GM21381 (cell line): ENCODE measurements at regions not wholly inside any gene's neighbourhood (a gene's known extent, or its start where the extent isn't known, plus 50 kb on each side); places are given as distances from the start of the nearest gene placed in this dataset.
"Not testable (repeated sequence)": the region's sequence is repeated elsewhere in the genome, so short reads cannot be mapped to it uniquely, and the experiment has no call there.

Experiments
- ATAC-seq: cut with Tn5 transposase; IDR thresholded peaks from one replicate; pipeline ENCODE4 v1.9.1; 2021; ENCODE audit warnings: mild to moderate bottlenecking, moderate library complexity; ENCODE audit not compliant: unreplicated experiment

DNA sequence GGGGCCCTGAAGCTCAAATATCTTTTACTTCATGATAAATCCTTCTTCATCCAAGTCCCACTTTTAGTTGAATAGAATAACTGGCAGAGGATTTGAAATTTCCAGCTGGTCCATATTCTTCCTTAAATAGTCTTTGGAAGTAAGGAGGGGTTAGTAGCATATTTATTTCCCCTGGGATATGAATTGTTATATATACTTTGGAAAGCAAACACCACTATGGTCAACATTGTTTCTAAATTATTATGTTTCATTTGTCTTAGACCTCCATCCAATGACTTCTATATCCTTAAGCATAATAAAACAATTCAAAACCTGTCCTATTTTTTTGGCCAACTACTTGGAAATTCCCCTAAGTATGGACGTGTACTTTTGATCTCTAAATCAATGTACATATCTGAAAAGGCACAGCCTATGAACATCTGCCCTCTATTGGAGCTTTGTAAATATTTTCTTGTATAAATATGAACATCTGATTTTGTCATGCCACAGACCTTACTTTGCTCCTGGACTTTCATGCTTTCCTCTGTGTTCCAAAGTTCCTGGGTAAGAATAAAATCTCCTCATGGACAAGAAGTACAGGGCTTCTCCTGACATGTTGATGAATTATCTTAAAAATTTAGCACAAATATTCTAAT is 1212.0 kb downstream of the GALC start:
- no peak for ATAC-seq

GRCh38 chr14:86780461-86780860 is 1212.5 kb downstream of the GALC start:
- ATAC-seq: no peak

DNA sequence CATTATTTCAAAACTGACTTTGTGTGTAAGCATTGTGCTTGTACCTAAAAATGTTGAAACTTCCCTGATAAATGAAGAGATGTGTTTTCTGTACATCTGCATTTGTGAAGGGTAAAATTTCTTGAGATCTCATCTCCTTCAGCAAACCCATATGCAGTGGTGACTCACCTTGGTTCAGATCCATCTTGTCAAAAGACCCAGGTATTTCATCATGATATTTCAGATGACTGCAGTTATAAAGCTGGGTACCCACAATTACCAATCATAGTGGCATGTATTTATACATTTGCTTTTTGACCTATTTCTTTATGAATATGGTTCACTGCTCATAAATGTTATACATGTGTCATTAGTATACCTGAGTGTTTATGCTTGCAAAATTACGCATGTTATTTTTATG is 1213.6 kb downstream of the GALC start:
- ATAC-seq: no peak

DNA sequence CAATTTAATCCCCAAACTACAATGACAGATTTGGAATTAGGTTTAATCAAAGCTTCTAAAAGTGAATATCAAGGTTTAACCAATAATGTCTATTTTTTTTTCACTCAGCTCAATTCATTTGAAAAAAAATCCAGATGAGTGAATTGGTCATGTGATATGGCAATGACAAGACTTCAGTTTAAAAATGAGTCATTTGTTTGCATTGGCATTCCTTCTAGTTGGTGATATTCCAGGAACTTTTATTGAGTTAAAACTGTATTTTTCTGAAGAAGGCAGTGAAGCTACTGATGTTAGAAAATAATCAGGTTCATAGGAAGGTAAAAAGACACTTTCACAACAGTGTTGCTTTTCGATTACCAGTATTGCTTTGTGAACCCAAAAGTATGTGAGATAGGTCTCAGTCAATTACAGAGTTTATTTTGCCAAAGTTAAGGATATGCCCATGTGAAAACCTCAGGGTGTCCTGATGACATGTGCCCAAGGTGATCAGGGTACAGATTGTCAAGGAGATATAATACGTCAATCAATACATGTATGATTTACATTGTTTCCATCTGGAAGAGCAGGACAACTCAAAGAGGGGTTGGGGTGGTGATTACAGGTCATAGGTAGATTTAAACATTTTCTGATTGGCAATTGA is 1214.9 kb downstream of the GALC start:
- no peak for ATAC-seq

GRCh38 chr14:86775896-86776295 is 1217.1 kb downstream of the GALC start:
- not testable (repeated sequence) for ATAC-seq

DNA sequence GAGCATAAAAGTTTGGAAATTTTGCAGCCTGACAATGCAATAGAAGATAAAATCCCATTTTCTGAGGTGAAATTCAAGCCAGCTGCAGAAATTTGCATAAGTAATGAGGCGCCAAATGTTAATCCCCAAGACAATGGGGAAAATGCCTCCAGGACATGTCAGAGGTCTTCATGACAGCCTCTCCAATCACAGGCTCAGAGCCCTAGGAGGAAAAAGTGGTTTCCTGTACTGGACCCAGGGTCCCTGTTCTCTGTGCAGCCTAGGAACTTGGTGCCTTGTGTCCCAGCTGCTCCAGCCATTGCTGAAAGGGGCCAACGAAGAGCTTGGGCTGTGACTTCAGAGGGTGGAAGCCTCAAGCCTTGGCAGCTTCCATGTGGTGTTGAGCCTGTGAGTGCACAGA is 1218.1 kb downstream of the GALC start:
- ATAC-seq: no peak

DNA sequence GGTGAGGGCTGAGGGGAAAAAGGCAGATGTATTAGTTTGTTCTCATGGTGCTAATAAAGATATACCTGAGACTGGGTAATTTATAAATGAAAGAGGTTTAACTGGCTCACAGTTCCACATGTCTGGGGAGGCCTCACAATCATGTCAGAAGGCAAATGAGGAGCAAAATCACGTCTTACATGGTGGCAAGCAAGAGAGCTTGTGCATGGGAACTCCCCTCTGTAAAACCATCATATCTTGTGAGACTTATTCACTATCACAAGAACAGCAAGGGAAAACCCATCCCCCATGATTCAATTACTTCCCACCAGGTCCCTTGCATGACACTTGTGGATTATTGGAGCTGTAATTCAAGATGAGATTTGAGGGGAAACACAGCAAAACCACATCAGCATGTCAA is 1220.9 kb downstream of the GALC start:
- no peak for ATAC-seq

DNA sequence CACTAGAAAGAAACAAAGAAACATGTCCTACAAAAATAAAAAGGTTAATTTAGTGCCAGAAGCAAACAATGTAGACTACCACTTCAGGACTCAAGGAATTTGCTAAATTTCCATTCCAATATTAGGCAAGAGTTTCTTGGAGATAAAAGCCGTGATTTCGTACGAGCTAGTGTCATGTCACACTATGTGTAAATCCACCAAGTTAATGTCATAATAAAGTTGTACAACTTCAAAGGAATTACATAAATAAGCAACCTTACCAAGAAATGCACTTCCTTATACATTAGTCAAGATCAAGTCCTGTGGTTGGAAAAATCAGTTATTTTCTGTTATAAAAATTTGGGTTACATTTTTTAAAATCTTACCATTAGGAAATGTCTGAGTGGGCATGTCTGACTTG is 1222.8 kb downstream of the GALC start:
- no peak for ATAC-seq

DNA sequence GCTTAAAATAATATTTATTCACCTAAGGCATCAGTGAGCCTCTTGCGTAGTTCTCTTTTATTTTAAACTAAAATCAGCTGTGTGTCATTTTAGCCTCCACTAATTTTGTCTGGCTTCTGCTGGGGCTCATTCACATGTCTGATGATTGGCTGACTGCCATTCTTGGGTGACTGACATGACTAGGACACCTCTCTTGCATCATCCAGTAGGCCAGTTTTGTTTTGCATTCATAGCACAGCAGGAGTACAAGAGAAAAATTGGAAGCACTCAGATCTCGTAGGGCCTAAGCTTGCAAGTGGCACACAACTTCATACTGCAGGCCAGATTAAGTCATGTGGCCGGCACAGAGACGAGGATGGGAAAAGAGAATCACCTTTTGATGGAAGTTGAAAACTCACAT is 1226.5 kb downstream of the GALC start:
- ATAC-seq: no peak

DNA sequence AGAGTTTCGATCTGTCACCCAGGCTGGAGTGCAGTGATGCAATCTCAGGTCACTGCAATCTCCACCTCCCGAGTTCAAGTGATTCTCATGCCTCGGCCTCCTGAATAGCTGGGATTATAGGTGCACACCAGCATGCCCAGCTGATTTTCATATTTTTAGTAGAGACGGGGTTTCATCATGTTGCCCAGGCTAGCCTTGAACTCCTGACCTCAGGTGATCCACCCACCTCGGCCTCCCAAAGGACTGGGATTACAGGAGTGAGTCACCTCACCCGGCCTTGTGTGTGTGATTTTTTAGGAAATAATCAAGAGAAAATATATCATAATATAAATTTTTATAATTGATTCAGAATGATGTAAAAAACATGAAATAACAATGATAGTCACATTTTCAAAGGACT is 1231.4 kb downstream of the GALC start:
- no peak for ATAC-seq

DNA sequence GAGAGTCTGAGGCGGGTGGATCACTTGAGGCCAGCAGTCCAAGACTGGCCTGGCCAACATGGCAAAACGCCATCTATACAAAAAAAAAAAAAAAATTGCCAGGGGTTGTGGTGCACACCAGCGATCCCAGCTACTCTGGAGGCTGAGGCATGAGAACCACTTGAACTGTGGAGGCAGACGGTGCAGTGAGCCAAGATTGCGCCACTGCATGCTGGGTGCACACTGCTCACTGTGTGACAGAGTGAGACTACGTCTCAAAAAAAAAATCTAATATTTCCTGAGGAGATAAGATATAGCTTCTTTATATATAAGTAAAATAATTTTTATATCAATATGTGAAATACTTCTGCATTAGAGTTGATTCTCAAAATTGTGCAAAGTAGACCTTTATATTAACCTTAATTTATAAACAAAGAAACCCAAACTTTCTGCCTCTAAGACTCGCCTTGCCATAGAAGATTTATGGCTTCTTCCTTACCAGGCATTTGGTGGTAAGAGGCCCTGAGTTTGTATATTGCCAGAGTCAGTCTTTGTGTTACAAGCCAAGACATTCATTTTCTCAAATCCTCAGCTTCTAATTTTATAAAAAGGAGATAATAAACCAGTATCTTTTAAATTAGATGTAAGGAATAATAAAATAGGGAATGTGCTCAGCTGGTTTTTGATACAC is 1226.7 kb downstream of the FLRT2 start:
- ATAC-seq: no peak

GRCh38 chr14:86750488-86750887 is 1220.5 kb downstream of the FLRT2 start:
- not testable (repeated sequence) for ATAC-seq

DNA sequence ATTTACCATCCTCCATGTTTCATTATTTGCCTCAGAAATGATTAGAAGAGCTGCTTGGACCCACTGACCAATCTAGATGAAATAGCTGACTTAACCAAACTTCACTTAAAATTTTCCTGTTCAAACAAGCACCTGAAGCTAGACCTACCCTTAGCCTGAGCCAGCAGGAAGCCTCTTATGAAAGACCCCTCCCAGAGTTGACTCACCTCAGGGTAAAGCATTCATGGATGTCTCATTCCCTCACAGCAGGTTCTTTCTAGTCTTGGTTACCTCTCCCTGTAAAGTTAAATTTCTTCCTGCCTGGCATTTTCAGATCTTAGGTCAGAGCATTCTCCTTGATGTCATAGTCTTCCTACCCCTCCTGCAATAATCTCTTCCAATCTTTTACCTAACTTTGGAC is 1209.8 kb downstream of the FLRT2 start:
- ATAC-seq: no peak

DNA sequence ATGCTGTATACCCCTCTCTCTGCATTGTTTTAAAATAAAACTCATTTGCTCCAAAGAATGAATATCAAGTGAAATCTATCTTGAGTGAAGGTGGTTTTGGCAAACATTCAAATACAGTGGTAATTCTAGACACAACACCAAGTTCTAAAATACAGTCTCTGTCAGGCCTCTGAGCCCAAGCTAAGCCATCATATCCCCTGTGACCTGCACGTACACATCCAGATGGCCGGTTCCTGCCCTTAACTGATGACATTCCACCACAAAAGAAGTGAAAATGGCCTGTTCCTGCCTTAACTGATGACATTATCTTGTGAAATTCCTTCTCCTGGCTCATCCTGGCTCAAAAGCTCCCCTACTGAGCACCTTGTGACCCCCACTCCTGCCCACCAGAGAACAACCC is 1201.5 kb downstream of the FLRT2 start:
- not testable (repeated sequence) for ATAC-seq

GRCh38 chr14:86723254-86723624 is 1193.3 kb downstream of the FLRT2 start:
- ATAC-seq: no peak

GRCh38 chr14:86722612-86723253 is 1192.8 kb downstream of the FLRT2 start:
- no peak for ATAC-seq

DNA sequence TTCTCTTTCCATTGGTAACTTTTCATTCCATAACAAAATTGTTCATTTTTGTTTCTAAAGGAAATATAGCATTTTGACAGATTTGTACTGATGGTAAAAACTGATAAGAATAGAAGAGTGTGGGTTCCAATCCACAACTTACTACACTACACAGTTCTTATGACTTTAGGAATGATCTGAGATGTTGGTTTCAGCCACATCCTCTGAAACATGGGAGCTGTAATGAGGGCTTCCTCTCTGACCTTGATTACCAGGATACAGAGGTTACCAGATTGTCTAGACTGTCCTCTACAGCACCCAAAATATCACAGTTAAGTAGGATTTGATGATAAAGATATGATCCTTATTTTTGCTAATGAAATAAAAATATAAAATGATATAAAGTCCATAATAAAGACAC is 1184.6 kb downstream of the FLRT2 start:
- ATAC-seq: no peak

DNA sequence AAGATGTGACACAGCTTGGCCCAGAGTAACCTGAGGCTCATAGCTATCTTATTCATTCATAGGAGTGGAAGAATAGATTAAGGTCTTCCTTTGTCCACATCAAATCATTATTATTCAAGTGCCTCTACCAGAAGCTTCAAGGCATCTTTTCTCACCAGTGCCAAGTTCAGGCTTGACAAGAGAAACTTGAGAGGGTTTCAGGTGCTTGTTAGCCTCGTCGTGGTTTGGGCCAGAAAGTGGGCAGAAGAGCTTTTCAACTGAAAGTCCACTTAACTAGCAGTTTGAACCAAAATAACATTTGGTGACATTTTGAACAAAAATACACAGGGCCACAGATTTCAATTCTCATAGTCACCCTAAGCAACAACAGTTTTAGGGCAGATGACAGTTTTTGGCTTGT is 1184.2 kb downstream of the FLRT2 start:
- ATAC-seq: no peak

DNA sequence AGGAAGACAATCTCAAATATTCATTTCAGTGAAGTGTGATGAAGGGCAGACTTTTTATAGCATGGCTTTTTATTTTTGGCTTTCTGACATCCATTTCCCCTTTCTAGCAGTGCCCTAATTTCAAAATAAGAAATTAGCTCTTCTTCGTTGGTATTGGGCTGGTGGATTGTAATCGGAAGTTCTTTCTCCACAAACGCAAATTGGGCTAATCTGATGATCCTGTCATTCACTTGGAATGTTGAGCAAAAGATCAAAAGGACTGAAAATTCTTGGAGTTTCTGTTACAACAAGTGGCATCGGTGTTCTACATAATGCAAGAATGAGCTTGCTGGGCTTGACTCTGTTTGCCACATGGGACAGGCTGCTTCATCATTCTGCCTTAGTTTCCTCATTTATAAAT is 1182.8 kb downstream of the FLRT2 start:
- ATAC-seq: no peak

GRCh38 chr14:86712176-86712575 is 1182.2 kb downstream of the FLRT2 start:
- ATAC-seq: no peak

- ATAC-seq: no peak
Measured at GRCh38 chr14:86708846-86709339, 1178.9 kb downstream of the FLRT2 start.

DNA sequence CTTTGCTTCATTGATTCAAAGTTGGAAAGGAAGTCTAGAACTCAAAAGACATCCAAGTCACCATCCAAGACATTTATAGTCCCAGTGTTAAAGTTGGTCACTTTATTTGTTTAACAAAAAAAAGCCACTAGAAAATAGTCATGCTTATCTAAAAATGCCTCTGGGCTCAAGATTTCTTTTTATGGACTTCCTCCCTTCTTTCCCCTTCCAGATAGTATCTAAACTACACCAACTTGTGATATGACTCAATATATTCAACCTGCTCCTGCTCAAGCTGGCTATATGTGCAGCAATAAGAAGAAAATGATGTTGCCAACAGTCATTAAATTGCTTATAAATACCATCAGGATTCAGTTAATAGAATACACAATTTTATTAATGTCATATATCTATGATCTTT is 1177.1 kb downstream of the FLRT2 start:
- ATAC-seq: no peak
